ENCODE measurements at regions not wholly inside any gene's neighbourhood (a gene's known extent, or its start where the extent isn't known, plus 50 kb on each side); places are given as distances from the start of the nearest gene placed in this dataset.

DNA sequence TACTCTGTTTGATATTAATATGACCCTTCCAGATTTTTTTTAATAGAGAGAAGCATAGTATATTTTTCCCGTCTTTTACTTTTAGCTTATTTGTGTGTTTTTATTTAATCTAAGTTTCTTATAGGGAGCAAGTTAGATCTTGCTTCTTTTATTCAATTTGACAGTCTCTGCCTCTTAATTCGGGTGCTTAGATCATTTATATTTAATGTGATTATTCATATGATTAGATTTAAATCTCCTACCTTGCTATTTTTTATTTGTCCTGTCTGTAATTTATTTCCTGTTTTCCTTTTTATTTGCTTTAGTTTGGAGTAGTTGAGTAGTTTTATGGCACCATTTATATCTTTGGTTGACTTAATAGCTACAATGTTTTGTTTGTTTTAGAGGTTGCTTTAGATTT, 66.1 kb downstream of the GJD2 start:
- DNase-seq (no peak), ATAC-seq (no peak)
- Histone ChIP-seq H3K4me3 (no peak overlapping the region), H3K27me3 (ENCODE audit: low read depth) (no peaks in the 10 kb centered on the region), H3K4me1 (no peaks in the 10 kb centered on the region), H3K9me3 (no peaks in the 10 kb centered on the region), H3K27ac (no peak overlapping the region), H3K36me3 (no peaks in the 10 kb centered on the region)
- TF ChIP-seq CTCF (IDR thresholded peaks at IDR 0.05): no peak
- intact Hi-C loops (cut with DNase I): no loop called here

- H3K9me3 ChIP-seq: no peaks in the 10 kb centered on the region
- ATAC-seq: no peak
- no peaks in the 10 kb centered on the region for H3K36me3 ChIP-seq
- intact Hi-C loops (cut with DNase I): no loop called here
- no peak overlapping the region for H3K4me3 ChIP-seq
- H3K27ac ChIP-seq: no peak overlapping the region
- H3K27me3 ChIP-seq (ENCODE audit: low read depth): no peaks in the 10 kb centered on the region
- no peaks in the 10 kb centered on the region for H3K4me1 ChIP-seq
- TF ChIP-seq CTCF (IDR thresholded peaks at IDR 0.05): no peak
- DNase-seq: no peak
Observed at GRCh38 chr15:34684351-34684750, 70.4 kb downstream of the GJD2 start.

DNA sequence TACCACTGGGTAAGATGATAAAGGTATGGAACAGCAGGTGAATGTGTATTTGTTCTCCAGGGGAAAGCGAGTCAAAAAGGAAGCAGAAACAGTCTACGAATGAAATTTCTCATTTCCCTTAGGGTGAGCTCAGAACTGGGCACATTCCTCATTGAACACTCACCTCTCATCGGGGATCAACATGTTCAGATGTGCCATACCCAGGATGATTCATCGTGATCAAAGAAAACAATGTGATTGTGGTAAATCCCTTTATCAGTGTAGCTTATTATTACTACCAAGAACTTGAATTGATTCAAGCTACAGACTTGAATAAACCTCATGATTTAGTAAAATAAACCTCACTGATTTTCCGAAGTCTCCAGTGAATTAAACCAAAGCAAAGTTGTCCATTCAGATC, 72.1 kb downstream of the GJD2 start:
- intact Hi-C loops (cut with DNase I): no loop called here
- H3K4me3 ChIP-seq: no peak overlapping the region
- DNase-seq (no peak), ATAC-seq (no peak)
- TF ChIP-seq CTCF (IDR thresholded peaks at IDR 0.05): no peak
- H3K27me3 ChIP-seq (ENCODE audit: low read depth): no peaks in the 10 kb centered on the region
- no peaks in the 10 kb centered on the region for H3K9me3 ChIP-seq
- no peaks in the 10 kb centered on the region for H3K36me3 ChIP-seq
- no peak overlapping the region for H3K27ac ChIP-seq
- no peaks in the 10 kb centered on the region for H3K4me1 ChIP-seq

- Histone ChIP-seq H3K36me3 (no peaks in the 10 kb centered on the region), H3K27ac (no peak overlapping the region), H3K9me3 (no peaks in the 10 kb centered on the region), H3K4me1 (no peaks in the 10 kb centered on the region), H3K4me3 (no peak overlapping the region), H3K27me3 (ENCODE audit: low read depth) (no peaks in the 10 kb centered on the region)
- TF ChIP-seq CTCF (IDR thresholded peaks at IDR 0.05): no peak
- intact Hi-C loops (cut with DNase I): no loop called here
- no peak for DNase-seq
- no peak for ATAC-seq
Observed at GRCh38 chr15:34679291-34679690, 75.5 kb downstream of the GJD2 start.

DNA sequence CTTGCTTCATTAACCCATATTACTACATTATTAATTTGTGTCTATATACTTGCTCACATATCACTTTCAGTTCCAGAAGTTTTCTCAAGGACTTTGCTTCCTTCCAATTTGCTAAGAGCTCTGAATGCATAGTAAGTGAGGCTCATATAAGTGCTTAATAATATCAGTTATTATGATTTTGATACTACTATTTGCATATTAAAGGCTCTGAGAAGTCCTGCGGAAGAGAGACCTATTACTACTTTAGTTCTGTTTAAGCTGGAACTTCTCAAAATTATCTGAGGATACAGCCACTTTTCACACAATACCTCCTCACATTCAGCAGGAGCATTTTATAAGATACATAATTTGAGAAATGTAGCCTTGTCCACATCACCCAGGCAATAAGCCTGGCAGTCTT, 81.6 kb downstream of the GJD2 start:
- Histone ChIP-seq H3K9me3 (no peaks in the 10 kb centered on the region), H3K27me3 (ENCODE audit: low read depth) (no peaks in the 10 kb centered on the region), H3K27ac (no peak overlapping the region), H3K36me3 (no peaks in the 10 kb centered on the region), H3K4me1 (no peaks in the 10 kb centered on the region), H3K4me3 (no peak overlapping the region)
- no peak for ATAC-seq
- intact Hi-C loops (cut with DNase I): no loop called here
- no peak for DNase-seq
- no peak for TF ChIP-seq CTCF (IDR thresholded peaks at IDR 0.05)

- Histone ChIP-seq H3K27ac (no peak overlapping the region), H3K4me1 (no peaks in the 10 kb centered on the region), H3K9me3 (no peaks in the 10 kb centered on the region), H3K4me3 (no peak overlapping the region), H3K27me3 (ENCODE audit: low read depth) (no peaks in the 10 kb centered on the region), H3K36me3 (no peaks in the 10 kb centered on the region)
- DNase-seq: no peak
- intact Hi-C loops (cut with DNase I): no loop called here
- TF ChIP-seq CTCF (IDR thresholded peaks at IDR 0.05): no peak
- no peak for ATAC-seq
Observed at GRCh38 chr15:34665498-34666116, 82.2 kb upstream of the GOLGA8B start.
